ENCODE measurements at regions not wholly inside any gene's neighbourhood (a gene's known extent, or its start where the extent isn't known, plus 50 kb on each side); places are given as distances from the start of the nearest gene placed in this dataset.

- Histone ChIP-seq H3K27ac (no peak overlapping the region), H3K36me3 (no peaks in the 10 kb centered on the region), H3K9me3 (no peaks in the 10 kb centered on the region), H3K4me1 (no peaks in the 10 kb centered on the region), H3K4me3 (no peak overlapping the region), H3K27me3 (no peaks in the 10 kb centered on the region)
- intact Hi-C loops (cut with DNase I), result no loop called here
- TF ChIP-seq CTCF (IDR thresholded peaks at IDR 0.05), result no peak
- no peak for DNase-seq (ENCODE audit: low spot score in 2 of 2)
Observed at GRCh38 chr15:45827766-45828165, 192.9 kb downstream of the SQOR start.

- H3K9me3 ChIP-seq, result no peaks in the 10 kb centered on the region
- DNase-seq (ENCODE audit: low spot score in 2 of 2), result no peak
- no peak overlapping the region for H3K27ac ChIP-seq
- no peaks in the 10 kb centered on the region for H3K4me1 ChIP-seq
- no peaks in the 10 kb centered on the region for H3K27me3 ChIP-seq
- H3K4me3 ChIP-seq, result no peak overlapping the region
- H3K36me3 ChIP-seq, result no peaks in the 10 kb centered on the region
- intact Hi-C loops (cut with DNase I), result no loop called here
- TF ChIP-seq CTCF (IDR thresholded peaks at IDR 0.05), result no peak
Observed at GRCh38 chr15:45829336-45830153, 194.7 kb downstream of the SQOR start.

GRCh38 chr15:45831787-45832186 lies 197.0 kb downstream of the SQOR start:
- H3K36me3 ChIP-seq, result no peaks in the 10 kb centered on the region
- H3K9me3 ChIP-seq, result no peaks in the 10 kb centered on the region
- DNase-seq (ENCODE audit: low spot score in 2 of 2), result no peak
- TF ChIP-seq CTCF (IDR thresholded peaks at IDR 0.05), result no peak
- H3K27me3 ChIP-seq, result no peaks in the 10 kb centered on the region
- no peak overlapping the region for H3K4me3 ChIP-seq
- H3K4me1 ChIP-seq, result no peaks in the 10 kb centered on the region
- H3K27ac ChIP-seq, result no peak overlapping the region
- intact Hi-C loops (cut with DNase I), result no loop called here

- no peaks in the 10 kb centered on the region for H3K9me3 ChIP-seq
- intact Hi-C loops (cut with DNase I), result no loop called here
- no peaks in the 10 kb centered on the region for H3K4me1 ChIP-seq
- no peak overlapping the region for H3K27ac ChIP-seq
- DNase-seq (ENCODE audit: low spot score in 2 of 2), result no peak
- H3K36me3 ChIP-seq, result no peaks in the 10 kb centered on the region
- TF ChIP-seq CTCF (IDR thresholded peaks at IDR 0.05), result no peak
- H3K4me3 ChIP-seq, result no peak overlapping the region
- no peaks in the 10 kb centered on the region for H3K27me3 ChIP-seq
Observed at GRCh38 chr15:45834622-45835021, 199.8 kb downstream of the SQOR start.

- no peaks in the 10 kb centered on the region for H3K4me1 ChIP-seq
- no peak overlapping the region for H3K27ac ChIP-seq
- H3K36me3 ChIP-seq, result no peaks in the 10 kb centered on the region
- TF ChIP-seq CTCF (IDR thresholded peaks at IDR 0.05), result no peak
- intact Hi-C loops (cut with DNase I), result no loop called here
- no peak overlapping the region for H3K4me3 ChIP-seq
- no peaks in the 10 kb centered on the region for H3K27me3 ChIP-seq
- DNase-seq (ENCODE audit: low spot score in 2 of 2), result no peak
- no peaks in the 10 kb centered on the region for H3K9me3 ChIP-seq
Observed at GRCh38 chr15:45842151-45842550, 207.3 kb downstream of the SQOR start.
